CD4-positive, alpha-beta memory T cell (primary cell): ENCODE measurements at regions not wholly inside any gene's neighbourhood (a gene's known extent, or its start where the extent isn't known, plus 50 kb on each side); places are given as distances from the start of the nearest gene placed in this dataset.

ENCODE experiments used
- CTCF ChIA-PET: fragments of 350-600 bp; sonication (Branson Sonifier 250); formaldehyde crosslinking; loops from one replicate; lab custom pipeline; 2021; ENCODE audit warnings: inconsistent platforms; ENCODE audit not compliant: partially characterized antibody; lab: Charles Lee
- POLR2A ChIA-PET: fragments of 350-600 bp; sonication (Branson Sonifier 250); formaldehyde crosslinking; loops from one replicate; lab custom pipeline; 2021; ENCODE audit not compliant: partially characterized antibody; lab: Charles Lee
- DNase-seq, 5 donors: peaks; one replicate each; pipeline versions ENCODE4 v3.0.0 to v3.0.0-alpha.2; 2020 to 2022; ENCODE audit warnings: mixed read lengths in 1 of 5
- H3K27ac ChIP-seq: one replicate; pipeline ENCODE4 v1.7.0; 2013; ENCODE audit warnings: low read depth, low read length
- H3K27me3 ChIP-seq: 2 replicates; pipeline ENCODE4 v1.7.0; 2013; ENCODE audit warnings: mild to moderate bottlenecking, low read length, moderate library complexity; ENCODE audit not compliant: insufficient read depth
- H3K36me3 ChIP-seq: 2 replicates; pipeline ENCODE4 v1.7.0; 2013; ENCODE audit warnings: mild to moderate bottlenecking, low read length, moderate library complexity; ENCODE audit not compliant: insufficient read depth
- H3K4me1 ChIP-seq: 2 replicates; pipeline ENCODE4 v1.7.0; 2013; ENCODE audit warnings: mild to moderate bottlenecking, low read length, moderate library complexity; ENCODE audit not compliant: insufficient read depth
- H3K4me3 ChIP-seq, 2 donors: one replicate each; pipeline ENCODE4 v1.7.0; 2013; ENCODE audit warnings: low read length in 2 of 2, mild to moderate bottlenecking in 1 of 2
- H3K9me3 ChIP-seq, 2 donors: one replicate each; pipeline ENCODE4 v1.7.0; 2013; ENCODE audit warnings: low read length in 2 of 2, control low read depth in 1 of 2; ENCODE audit not compliant: control insufficient read depth in 1 of 2
- H3K27ac Mint-ChIP-seq, 7 donors: one replicate each; pipeline ENCODE4 v1.8.0; 2020 to 2021; ENCODE audit warnings: mixed read lengths in 7 of 7, mild to moderate bottlenecking in 6 of 7, inconsistent platforms in 3 of 7, moderate library complexity in 3 of 7
- H3K27me3 Mint-ChIP-seq, 2 donors: one replicate each; pipeline ENCODE4 v1.8.0; 2020 to 2021; ENCODE audit warnings: mixed read lengths in 2 of 2
- H3K36me3 Mint-ChIP-seq, 2 donors: one replicate each; pipeline ENCODE4 v1.8.0; 2020 to 2021; ENCODE audit warnings: mixed read lengths in 2 of 2, inconsistent platforms in 1 of 2, mild to moderate bottlenecking in 1 of 2
- H3K4me1 Mint-ChIP-seq, 4 donors: one replicate each; pipeline ENCODE4 v1.8.0; 2020 to 2021; ENCODE audit warnings: mixed read lengths in 4 of 4, mild to moderate bottlenecking in 1 of 4
- H3K4me3 Mint-ChIP-seq, 8 donors: one replicate each; pipeline ENCODE4 v1.8.0; 2020 to 2021; ENCODE audit warnings: mixed read lengths in 8 of 8, mild to moderate bottlenecking in 7 of 8, moderate library complexity in 6 of 8, inconsistent platforms in 3 of 8
- H3K9me3 Mint-ChIP-seq, 8 donors: one replicate each; pipeline ENCODE4 v1.8.0; 2020 to 2021; ENCODE audit warnings: mixed read lengths in 8 of 8, mild to moderate bottlenecking in 5 of 8, inconsistent platforms in 3 of 8, moderate library complexity in 1 of 8
- intact Hi-C: fragments of 100-400 bp; cut with micrococcal nuclease; formaldehyde crosslinking; loops from one replicate; pipeline ENCODE4 v1.15.1; 2023

- ChIA-PET CTCF (interaction anchor here (0.7 kb wide), 1 partner anchor 164 kb away, joined by 6 read pairs; no protein-coding TSS in a partner anchor), POLR2A (no interaction called here)
- no peak overlapping the region for H3K4me3 ChIP-seq
- Mint-ChIP-seq H3K4me3 (no peak overlapping the region), H3K27me3 (no peaks in the 10 kb centered on the region), H3K9me3 (peaks cover 0 to 3% (median 0%) of the 10 kb centered on the region in 8 donors), H3K4me1 (peaks cover 7 to 10% (median 9%) of the 10 kb centered on the region in 4 donors), H3K36me3 (no peaks in the 10 kb centered on the region), H3K27ac (no peak overlapping the region)
- no peak overlapping the region for H3K27ac ChIP-seq
- no peaks in the 10 kb centered on the region for H3K9me3 ChIP-seq
- no peak for DNase-seq
- H3K36me3 ChIP-seq: no peaks in the 10 kb centered on the region
- H3K4me1 ChIP-seq: no peaks in the 10 kb centered on the region
- H3K27me3 ChIP-seq: no peaks in the 10 kb centered on the region
- intact Hi-C loops: no loop called here
Observed at GRCh38 chr1:234941321-234942011, 187.2 kb downstream of the TOMM20 start.

DNA sequence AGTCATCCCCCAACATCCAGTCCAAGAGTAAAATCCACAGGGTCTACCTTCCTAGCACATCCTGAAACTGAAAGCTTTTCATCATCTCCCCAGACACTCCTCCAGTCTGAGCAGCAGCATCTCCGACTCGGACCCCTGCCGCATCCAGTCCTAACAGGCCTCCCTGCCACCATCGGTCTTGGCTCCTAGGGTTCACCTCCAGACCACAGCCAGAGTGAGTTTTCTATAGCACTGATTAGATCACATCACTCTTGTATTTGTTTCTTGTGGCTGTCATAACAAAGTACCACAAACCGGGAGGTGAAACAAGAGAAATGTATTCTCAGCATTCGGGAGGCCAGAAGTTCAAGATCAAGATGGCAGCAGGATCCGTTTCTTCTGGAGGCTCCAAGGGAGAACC, 187.8 kb downstream of the TOMM20 start:
- H3K27ac ChIP-seq: no peak overlapping the region
- H3K4me3 Mint-ChIP-seq: no peak overlapping the region
- H3K4me3 ChIP-seq: no peak overlapping the region
- POLR2A ChIA-PET: no interaction called here
- CTCF ChIA-PET: no interaction called here
- H3K9me3 ChIP-seq: no peaks in the 10 kb centered on the region
- intact Hi-C loops: no loop called here
- H3K27me3 ChIP-seq: no peaks in the 10 kb centered on the region
- no peaks in the 10 kb centered on the region for H3K36me3 Mint-ChIP-seq
- H3K4me1 ChIP-seq: no peaks in the 10 kb centered on the region
- no peak overlapping the region for H3K27ac Mint-ChIP-seq
- H3K27me3 Mint-ChIP-seq: no peaks in the 10 kb centered on the region
- no peak for DNase-seq
- no peaks in the 10 kb centered on the region for H3K36me3 ChIP-seq
- peaks cover 7 to 10% (median 9%) of the 10 kb centered on the region in 4 donors for H3K4me1 Mint-ChIP-seq
- H3K9me3 Mint-ChIP-seq: peaks cover 0 to 3% (median 0%) of the 10 kb centered on the region in 8 donors

- no peak for DNase-seq
- H3K36me3 Mint-ChIP-seq: no peaks in the 10 kb centered on the region
- Histone ChIP-seq H3K36me3 (no peaks in the 10 kb centered on the region), H3K27me3 (no peaks in the 10 kb centered on the region), H3K27ac (no peak overlapping the region), H3K4me3 (no peak overlapping the region), H3K4me1 (no peaks in the 10 kb centered on the region), H3K9me3 (no peaks in the 10 kb centered on the region)
- H3K9me3 Mint-ChIP-seq: peaks cover 0 to 2% (median 0%) of the 10 kb centered on the region in 8 donors
- ChIA-PET CTCF (no interaction called here), POLR2A (interaction anchor here (1.0 kb wide), 1 partner anchor 11 kb away, joined by 3 read pairs; no protein-coding TSS in a partner anchor)
- intact Hi-C loops: no loop called here
- no peak overlapping the region for H3K27ac Mint-ChIP-seq
- H3K27me3 Mint-ChIP-seq: no peaks in the 10 kb centered on the region
- H3K4me1 Mint-ChIP-seq: peaks cover 0 to 4% (median 0%) of the 10 kb centered on the region in 4 donors
- H3K4me3 Mint-ChIP-seq: no peak overlapping the region
Observed at GRCh38 chr1:234938924-234939323, 189.7 kb downstream of the TOMM20 start.

DNA sequence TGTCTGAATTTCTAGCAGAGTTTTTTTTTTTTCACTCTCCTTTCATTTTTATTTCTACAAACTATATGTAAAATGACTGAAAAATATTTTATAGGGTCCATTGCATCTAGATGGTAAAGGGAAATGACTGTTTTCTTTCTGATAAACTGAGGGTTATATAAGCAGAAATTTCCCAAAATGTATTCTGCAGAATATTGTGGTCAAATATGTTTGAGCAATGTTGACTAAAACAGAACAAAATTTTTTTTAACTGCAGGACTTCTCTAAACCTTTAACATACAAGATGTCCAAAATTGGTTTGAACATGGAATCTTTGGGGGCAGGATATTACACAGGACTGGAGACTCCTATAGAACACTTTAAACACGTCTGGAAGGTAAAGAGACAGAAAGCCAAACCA, 190.5 kb downstream of the TOMM20 start:
- intact Hi-C loops: no loop called here
- ChIA-PET POLR2A (no interaction called here), CTCF (no interaction called here)
- no peak overlapping the region for H3K27ac ChIP-seq
- H3K36me3 Mint-ChIP-seq: no peaks in the 10 kb centered on the region
- peaks cover 4% of the 10 kb centered on the region for H3K4me1 ChIP-seq
- no peak overlapping the region for H3K4me3 Mint-ChIP-seq
- no peak overlapping the region for H3K4me3 ChIP-seq
- H3K27me3 Mint-ChIP-seq: no peaks in the 10 kb centered on the region
- peaks cover 0 to 2% (median under 1%) of the 10 kb centered on the region in 4 donors for H3K4me1 Mint-ChIP-seq
- no peak overlapping the region for H3K27ac Mint-ChIP-seq
- H3K27me3 ChIP-seq: no peaks in the 10 kb centered on the region
- H3K36me3 ChIP-seq: no peaks in the 10 kb centered on the region
- H3K9me3 ChIP-seq: no peaks in the 10 kb centered on the region
- H3K9me3 Mint-ChIP-seq: peaks cover 0 to 2% (median 0%) of the 10 kb centered on the region in 8 donors
- DNase-seq: no peak

- intact Hi-C loops: no loop called here
- Histone ChIP-seq H3K9me3 (no peaks in the 10 kb centered on the region), H3K4me1 (peaks cover 4% of the 10 kb centered on the region), H3K27ac (no peak overlapping the region), H3K36me3 (no peaks in the 10 kb centered on the region), H3K27me3 (no peaks in the 10 kb centered on the region), H3K4me3 (no peak overlapping the region)
- H3K36me3 Mint-ChIP-seq: no peaks in the 10 kb centered on the region
- ChIA-PET POLR2A (no interaction called here), CTCF (no interaction called here)
- no peak for DNase-seq
- H3K27ac Mint-ChIP-seq: no peak overlapping the region
- H3K9me3 Mint-ChIP-seq: no peaks in the 10 kb centered on the region
- no peak overlapping the region for H3K4me3 Mint-ChIP-seq
- peaks cover 0 to 4% (median under 1%) of the 10 kb centered on the region in 4 donors for H3K4me1 Mint-ChIP-seq
- H3K27me3 Mint-ChIP-seq: no peaks in the 10 kb centered on the region
Observed at GRCh38 chr1:234936612-234937389, 191.8 kb downstream of the TOMM20 start.

DNA sequence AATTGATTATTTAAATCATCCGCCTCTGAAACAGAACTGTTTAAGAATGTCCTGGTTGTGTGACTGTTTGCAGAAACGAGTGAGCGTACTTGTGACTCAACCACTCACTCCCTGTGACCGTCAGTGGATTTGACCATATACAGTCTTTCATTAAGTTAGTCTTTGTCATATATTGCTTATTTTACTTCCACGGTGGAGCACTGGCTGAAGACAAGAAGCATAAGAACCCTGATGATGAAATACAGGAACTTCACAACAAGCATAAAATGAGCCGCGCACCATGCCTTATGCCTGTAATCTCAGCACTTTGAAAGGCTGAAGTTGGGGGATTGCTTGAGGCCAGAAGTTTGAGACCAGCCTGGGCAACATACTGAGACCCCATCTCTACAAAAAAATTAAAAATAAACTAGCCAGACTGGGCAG, 194.0 kb downstream of the TOMM20 start:
- no peak overlapping the region for H3K4me3 ChIP-seq
- peaks cover 4% of the 10 kb centered on the region for H3K4me1 ChIP-seq
- peaks cover 0 to 4% (median under 1%) of the 10 kb centered on the region in 4 donors for H3K4me1 Mint-ChIP-seq
- H3K27ac Mint-ChIP-seq: no peak overlapping the region
- H3K9me3 ChIP-seq: no peaks in the 10 kb centered on the region
- H3K36me3 Mint-ChIP-seq: no peaks in the 10 kb centered on the region
- no peaks in the 10 kb centered on the region for H3K27me3 ChIP-seq
- H3K9me3 Mint-ChIP-seq: no peaks in the 10 kb centered on the region
- POLR2A ChIA-PET: no interaction called here
- H3K4me3 Mint-ChIP-seq: no peak overlapping the region
- CTCF ChIA-PET: no interaction called here
- no peaks in the 10 kb centered on the region for H3K27me3 Mint-ChIP-seq
- intact Hi-C loops: no loop called here
- no peak for DNase-seq
- no peak overlapping the region for H3K27ac ChIP-seq
- H3K36me3 ChIP-seq: no peaks in the 10 kb centered on the region

GRCh38 chr1:234933475-234933874, 195.2 kb downstream of the TOMM20 start:
- Histone ChIP-seq H3K4me1 (peaks cover 16% of the 10 kb centered on the region), H3K9me3 (no peaks in the 10 kb centered on the region), H3K36me3 (no peaks in the 10 kb centered on the region), H3K27me3 (no peaks in the 10 kb centered on the region), H3K27ac (no peak overlapping the region), H3K4me3 (no peak overlapping the region)
- ChIA-PET POLR2A (interaction anchor here (1.0 kb wide), 1 partner anchor 21 kb away, joined by 3 read pairs; no protein-coding TSS in a partner anchor), CTCF (interaction anchor here (0.6 kb wide), 1 partner anchor 169 kb away, joined by 3 read pairs; no protein-coding TSS in a partner anchor)
- peaks cover 0 to 9% (median 3%) of the 10 kb centered on the region in 4 donors for H3K4me1 Mint-ChIP-seq
- no peaks in the 10 kb centered on the region for H3K27me3 Mint-ChIP-seq
- intact Hi-C loops: no loop called here
- no peak overlapping the region for H3K27ac Mint-ChIP-seq
- H3K4me3 Mint-ChIP-seq: peak overlapping the region in 1 of 8 donors; percentile 26
- no peak for DNase-seq
- H3K9me3 Mint-ChIP-seq: no peaks in the 10 kb centered on the region
- no peaks in the 10 kb centered on the region for H3K36me3 Mint-ChIP-seq
